ENCODE measurements at regions not wholly inside any gene's neighbourhood (a gene's known extent, or its start where the extent isn't known, plus 50 kb on each side); places are given as distances from the start of the nearest gene placed in this dataset.

DNA sequence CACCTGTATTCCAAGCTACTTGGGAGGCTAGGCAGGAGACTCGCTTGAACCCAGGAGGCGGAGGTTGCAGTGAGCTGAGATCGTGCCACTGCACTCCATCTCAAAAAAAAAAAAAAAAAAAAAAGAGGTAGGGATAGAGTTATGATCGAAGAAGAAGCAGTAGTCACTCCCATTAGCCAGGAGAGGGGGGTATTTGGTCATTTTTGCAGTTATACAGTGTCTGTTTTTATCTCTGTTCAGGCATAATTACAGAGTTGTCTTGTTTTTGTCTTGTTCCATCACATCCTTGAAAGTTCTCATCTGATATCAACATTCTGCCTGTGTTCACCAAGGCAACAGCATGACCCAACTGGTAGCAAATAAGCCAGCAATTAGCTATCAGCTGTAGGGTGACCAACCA, 98.5 kb upstream of the TMPO start:
- peak; percentile 35 for DNase-seq

DNA sequence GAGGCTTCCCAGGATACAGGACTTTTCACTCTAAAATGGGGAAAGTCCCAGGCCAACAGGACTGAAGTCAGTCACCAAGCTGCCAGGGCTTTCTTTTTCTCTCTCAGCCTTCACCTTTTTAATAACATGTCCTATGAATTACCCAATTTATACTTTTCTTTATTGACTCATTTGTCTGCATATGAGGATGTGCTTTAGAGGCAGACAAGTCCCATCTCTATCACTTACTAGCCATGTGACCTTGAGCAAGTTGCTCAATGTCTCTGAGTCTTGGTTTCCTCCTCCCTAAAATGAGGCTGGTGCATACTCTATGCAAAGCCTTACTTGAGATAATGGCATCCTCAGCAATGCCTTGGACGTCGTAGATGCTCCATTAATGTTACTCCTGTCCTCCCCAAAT, 98.1 kb upstream of the TMPO start:
- peak; percentile 72 for DNase-seq

DNA sequence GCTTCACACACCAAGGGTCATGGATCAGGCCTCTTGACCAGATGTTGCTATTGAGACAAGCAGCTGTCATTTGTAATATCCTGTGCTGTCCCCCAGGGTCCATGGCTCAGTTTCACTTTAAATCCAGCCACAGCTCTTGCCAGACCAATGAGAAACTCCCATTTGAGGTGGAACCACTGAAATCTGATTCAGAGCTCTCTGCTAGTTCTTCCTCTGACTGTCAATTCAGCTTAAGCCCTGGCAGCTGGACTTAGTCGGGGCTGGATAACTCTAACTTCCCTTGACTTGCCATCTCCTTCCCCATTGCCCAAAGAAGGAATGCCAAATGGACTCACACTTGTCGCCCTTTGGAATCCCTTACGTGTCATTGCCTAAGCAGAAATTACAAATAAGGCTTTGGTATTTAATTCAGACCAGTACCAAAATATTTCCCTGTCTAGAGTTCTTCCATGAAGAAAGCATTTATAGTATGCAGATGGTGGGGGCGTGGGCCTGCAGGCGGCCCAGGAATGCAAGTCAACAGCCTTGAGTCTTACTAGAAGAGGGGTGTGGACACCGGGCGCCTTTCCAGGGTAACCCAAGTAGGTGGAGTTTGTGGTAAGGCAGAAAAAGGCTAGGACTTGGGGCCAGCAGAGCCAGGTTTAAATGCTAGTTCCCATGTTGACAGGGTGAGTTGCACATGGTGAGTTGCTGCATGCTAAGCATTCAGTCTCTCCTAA, 96.9 kb upstream of the TMPO start:
- DNase-seq, result peak; percentile 59

DNA sequence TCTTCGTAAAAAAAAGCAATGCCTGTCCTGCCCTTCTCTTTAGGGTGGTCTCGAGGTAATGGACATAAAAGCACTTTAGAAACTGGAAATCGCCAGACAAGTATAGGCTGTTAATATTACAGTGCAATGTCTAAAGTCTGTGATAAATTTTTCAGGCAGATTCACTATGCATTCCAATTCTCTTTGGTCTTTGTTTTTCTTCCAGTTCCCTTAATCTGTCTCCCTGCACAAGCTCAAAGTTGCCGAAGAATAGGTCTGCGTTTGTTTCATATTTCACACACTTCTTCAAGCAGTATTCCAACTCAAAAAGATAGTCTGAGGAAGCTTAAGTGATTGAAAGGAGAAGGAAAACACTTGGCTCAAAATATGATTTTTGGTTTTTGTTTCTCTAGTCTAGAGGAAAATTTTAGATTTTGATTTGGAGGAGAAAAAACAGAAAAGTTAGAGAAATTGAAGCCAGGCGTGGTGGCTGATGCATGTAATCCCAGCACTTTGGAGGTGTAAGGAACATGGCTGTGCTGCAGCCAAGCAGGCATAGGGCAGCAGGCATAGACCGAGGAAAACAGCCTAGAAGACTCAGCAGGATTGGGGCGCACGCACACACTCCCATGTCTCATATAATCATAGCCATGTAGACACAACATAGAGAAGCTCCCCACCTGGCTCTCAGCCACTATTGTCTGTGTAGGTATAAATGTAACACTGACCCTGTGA, 96.2 kb upstream of the TMPO start:
- DNase-seq, result no peak

DNA sequence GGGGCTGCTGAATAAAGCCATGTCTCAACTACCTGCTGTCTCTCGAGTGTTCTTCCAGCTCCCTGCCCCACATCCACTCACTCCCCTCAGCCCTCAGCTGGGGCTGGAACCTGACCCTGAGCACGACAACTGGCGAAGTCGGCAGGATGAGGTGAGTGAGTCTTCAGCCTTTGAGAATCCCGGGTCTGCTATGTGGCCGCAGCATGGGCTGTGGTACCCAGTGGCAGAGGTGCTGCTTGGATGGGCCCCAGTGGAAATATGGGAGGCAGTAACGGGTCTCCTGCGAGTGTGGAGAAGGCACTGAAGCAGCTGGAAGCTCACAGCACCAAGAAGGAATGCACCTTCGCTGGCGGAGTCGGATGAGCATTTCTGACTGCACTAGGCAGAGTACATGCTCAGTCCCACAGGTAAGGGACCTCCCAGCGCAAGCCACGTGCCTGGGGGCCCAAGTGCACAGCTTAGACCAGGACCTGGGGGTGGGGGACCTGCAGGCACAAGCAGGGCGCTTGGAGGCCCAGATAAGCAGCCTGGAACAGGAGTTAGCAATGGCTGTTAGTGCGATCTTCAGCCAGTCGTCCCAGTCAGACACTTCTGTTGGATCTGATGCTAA, 95.5 kb upstream of the TMPO start:
- DNase-seq, result no peak

DNA sequence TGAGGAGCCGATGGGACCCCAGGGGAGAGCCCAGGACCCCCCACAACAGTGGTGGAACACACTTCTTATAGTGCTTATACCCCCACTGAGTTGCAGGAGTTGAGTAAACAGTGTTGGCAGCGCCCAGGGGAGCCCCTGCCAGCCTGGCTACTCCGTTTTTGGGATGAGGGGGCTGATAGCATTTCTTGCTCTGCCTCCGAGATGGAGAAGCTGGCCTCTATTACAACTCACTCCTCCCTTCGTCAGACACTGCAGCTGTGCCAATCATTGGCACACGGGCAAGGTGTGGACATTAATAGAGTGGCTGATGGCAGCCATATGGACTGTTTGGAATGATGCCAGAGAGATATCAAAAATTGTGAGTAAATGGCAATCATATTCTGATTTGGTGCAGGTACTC, 94.9 kb upstream of the TMPO start:
- no peak for DNase-seq

DNA sequence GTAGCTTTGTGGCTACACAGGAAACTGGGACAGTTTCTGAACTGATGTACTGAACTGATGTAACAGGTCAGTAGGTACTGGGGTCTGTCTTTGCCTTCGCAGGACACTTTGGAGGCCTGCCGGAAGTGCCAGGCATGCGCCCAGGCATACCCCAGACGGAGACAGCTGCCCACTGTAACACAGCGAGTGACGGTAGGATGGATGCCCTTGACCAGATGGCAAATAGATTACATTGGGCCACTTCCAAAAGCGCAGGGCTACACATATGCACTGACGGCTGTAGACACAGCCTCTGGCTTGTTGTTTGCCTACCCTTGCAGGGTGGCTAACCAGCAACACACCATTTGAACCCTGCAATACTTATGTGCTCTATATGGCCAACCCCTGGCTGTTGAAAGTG, 94.1 kb upstream of the TMPO start:
- no peak for DNase-seq

DNA sequence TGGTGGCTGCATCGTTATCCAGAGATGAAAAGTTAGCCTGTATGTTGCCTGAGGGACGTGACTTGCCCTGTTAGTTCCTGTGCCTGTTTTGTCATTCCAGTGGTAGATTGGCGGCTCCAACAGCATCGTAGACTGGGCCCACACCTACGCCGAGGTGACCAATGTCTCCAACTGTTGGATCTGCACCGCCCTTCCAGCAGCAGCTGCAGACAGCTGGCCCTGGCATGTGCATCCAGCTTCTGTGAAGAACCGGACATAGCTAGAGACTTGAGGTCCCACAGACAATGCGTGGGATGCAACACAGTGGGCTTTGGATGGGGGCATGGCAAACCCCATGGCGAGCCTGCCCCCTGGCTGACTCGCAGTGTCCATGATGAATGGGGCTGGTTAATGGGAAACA, 93.0 kb upstream of the TMPO start:
- DNase-seq, result no peak

DNA sequence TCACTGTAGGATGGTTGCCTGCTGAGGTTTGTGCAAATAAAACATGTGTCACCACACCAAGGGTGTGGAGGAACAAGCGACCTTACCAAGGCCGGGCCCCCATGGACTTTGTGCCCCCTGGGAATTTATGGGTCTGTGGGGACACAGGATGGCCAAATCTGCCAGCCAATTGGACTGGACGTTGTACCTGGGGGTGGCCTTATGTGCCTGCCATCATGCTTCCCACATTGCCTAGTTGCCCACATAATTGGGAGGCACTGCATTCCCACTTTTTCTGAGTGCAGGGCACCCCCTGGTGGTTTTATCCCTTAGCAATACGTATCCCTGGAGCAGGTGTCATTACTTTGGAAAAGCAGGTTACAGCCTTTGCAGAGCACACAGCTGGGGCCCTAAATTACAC, 92.6 kb upstream of the TMPO start:
- no peak for DNase-seq

DNA sequence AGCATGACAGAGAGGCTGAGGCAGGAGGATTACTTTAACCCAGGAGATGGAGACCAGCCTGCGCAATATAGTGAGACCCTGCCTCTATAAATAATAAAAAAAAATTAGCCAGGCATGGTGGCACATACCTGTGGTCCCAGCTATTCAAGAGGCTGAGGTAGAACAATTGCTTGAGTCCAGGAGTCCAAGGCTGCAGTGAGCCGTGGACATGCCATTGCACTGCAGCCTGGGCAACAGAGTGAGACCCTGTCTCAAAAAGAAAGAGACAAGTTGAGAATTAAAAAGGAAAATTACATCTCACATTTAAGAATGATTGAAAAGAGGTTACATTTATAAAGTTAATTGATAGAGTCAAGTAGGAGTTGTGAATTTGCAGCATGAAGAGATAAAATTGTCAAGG, 91.4 kb upstream of the TMPO start:
- DNase-seq, result no peak

DNA sequence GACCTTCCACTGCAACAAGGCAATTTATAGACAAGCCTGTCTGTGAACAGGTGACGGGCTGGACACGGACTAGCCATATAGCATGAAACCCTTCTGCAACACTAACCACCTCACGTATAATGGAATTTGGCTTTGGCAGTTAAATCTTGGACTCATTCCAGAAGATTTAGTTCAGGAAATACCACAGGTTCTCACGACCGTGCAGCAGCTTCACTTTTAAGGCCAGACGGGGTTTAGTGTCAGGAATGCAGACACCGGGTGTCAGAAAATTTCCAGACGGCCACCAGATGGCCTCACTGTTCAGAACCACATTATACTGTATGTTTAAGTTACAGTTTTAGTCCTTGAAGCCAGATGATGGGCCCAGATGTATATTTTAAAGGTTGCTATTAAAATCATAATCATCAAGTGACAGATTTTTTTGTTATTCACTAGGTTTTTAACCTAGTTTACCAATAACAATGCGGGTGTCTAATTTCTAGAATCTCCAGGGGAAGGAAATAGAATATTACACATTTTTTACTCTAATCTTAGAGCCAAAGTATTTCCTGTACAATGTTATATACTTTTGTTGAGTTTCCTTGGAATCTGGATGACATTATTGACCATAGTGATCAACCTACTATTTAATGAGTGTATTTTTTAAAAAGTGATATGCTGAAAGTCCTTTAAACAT, 90.5 kb upstream of the TMPO start:
- peak; percentile 69 for DNase-seq

DNA sequence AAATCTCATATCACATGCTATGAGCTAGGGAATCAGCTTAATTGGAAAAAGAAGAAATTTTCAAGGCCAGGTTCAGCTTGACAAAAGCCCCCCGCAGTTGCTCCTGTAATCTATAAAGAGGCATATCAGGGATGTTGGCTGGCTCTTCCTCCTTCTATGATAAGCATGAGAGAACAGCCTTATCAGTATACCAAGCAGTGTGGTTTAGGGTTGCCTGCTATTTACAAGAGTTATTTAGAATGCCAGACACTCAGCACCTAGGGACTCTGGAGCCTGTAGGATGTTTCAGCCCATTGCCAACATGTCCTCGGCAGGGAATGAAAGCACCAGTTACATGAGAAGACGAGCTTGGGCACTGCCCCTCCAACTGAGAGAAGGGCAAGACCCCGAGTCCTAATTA, 89.5 kb upstream of the TMPO start:
- no peak for DNase-seq

DNA sequence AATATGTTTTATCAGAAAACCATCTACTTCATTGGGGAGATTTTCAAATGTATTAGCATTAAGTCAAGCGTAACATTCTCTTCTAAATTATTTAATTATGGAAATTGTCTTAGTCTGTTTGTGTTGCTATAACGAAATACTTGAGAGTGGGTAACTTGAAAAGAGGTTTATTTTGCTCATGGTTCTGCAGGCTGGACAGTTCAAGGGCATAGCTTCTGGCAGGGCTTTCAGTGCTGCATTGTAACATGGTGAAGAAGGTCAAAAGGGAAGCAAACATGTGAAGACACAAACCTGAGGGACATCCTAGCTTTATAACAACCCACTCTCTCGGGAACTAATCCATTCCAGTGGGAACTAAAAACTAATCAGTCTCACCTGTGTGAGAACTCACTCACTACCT, 84.3 kb upstream of the TMPO start:
- DNase-seq, result no peak

DNA sequence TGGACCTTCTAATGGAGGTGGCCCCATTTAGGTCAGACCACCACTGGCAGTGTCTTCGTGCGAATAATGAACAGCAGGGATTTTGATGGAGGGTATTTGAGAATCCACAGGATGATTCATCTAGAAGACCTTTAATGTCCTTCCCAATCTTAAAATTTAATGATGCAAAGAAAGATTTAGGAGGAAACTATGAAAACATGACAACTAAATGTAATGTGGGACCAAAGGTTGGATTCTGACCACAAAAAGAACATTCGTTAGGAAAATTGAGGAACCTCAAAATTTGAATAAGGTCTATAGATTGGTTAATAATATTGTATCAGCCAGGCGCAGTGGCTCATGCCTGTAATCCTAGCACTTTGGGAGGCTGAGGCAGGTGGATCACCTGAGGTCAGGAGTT, 78.2 kb upstream of the TMPO start:
- peak; percentile 36 for DNase-seq

DNA sequence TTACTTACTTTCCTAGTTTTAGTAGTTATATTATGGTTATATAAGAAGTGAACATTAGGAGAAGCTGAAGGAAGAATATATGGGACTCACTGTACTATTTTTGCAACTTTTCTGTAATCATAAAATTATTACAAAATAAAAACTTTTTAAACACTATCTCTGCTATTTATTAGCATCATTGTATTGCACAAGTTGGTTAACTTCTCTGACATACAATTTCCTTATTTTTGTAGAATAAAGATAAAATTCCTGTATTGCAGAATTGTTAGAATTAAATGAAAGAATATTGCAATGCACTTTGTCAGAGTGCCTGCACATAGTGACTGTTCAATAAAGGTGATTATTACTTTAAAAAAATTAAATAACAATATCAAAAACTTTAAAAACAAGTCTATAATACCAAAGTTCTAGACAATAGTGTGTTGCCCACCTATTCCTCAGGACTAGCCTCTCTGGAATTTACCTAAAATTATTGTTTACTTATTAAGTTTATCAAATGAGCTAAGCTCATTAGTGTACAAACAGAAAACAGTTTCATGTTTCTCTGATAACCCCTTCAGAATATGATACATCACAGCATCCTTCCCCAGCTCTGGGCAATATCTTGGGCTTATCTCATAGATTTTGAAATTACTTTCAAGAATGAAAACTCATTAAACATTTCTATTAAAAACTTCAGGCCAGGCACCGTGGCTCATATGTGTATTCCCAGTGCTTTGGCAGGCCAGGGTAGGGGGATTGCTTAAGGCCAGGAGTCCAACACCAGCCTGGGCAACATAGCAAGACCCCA, 77.4 kb upstream of the TMPO start:
- DNase-seq, result peak; percentile 91

DNA sequence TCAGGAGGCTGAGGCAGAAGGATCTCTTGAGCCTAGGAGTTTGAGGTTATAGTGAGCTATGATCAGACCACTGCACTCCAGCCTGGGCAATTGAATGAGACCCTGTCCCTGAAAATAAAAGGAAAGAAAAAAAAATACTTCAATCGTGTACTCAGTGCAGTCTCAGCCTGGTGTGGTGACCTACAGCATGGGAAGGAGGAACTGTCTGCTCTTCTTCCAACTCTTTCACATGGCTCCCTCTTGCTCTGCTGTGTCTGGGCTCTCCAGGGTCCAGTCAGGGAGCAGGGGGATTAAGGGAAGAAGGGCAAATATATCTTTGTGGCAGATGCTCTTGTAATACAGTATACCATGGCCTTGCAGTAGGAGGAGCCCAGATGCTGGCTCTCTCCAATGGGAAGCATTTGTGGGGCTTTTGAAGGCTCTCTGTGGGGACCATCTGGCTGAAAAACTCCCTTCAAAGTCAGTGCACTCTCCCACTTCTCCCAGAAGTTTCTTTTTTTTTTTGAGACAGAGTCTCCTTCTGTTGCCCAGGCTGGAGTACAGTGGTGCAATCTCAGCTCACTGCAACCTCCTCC, 76.6 kb upstream of the TMPO start:
- peak; percentile 58 for DNase-seq

DNA sequence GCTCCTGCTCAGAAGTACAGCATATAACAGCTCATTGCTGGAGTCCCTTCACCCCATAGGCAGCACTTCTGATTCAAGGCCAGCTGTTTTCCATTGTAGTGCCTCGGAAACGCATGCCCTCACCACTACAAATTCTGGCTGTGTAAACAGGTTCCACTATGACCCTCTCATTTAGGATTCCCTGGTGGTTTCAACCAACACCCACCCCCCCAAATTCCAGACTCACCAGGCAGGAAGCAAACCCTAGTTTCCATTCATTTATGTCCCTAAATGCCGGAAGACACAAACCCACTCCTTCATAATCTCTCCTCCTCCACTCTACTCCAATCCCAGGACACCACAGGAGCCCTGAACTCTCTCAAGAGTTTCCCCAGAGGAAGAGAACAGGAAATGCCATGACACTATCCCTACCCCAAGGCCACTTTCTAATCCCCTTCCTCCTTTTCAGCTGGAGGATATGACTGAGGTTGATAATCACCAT, 75.9 kb upstream of the TMPO start:
- DNase-seq, result peak; percentile 92

DNA sequence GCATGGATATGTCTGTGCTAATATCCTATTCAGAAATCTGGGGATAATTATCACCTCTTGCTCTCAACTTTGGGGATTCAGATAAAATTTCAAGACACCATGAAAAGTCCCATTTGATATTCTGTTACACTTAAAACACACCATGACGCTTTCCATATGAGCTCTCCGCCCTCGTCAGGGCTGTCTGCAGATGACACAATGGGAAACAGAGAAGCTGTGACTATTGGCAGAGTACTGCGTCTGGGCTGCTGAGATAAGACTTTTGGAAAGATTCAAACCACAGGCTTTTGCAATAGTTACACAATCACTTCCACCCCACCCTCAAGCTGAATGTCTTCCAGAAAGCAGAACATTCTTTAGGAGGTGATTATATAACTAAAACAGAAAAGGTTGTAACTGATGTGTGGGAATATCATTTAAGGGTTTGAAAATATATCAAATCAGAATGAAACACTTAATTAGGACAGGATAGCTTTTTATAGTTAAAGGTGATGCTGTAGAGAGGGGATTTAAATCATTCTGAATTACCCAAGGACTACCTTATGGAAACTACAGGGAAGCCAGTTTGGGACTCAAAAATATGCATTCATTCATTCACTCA, 75.3 kb upstream of the TMPO start:
- peak; percentile 99 for DNase-seq

DNA sequence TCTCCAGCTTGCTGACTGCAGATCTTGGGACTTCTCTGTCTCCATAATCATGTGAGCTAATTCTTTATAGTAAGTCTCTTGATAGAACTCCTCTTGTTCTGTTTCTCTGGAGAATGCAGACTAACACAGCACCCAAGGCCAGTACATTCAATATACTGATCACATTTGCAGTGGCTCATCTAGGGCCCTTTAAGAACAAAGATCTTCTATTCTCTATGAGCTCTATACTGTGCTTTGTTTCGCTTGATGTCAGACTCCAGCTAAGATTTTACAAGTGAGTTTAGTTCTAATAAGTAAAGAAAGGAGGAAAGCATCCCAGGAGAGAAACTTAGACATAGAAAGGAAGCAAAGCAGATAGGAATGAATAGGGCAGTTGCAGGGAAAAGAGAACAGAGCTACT, 69.3 kb upstream of the TMPO start:
- DNase-seq, result no peak

DNA sequence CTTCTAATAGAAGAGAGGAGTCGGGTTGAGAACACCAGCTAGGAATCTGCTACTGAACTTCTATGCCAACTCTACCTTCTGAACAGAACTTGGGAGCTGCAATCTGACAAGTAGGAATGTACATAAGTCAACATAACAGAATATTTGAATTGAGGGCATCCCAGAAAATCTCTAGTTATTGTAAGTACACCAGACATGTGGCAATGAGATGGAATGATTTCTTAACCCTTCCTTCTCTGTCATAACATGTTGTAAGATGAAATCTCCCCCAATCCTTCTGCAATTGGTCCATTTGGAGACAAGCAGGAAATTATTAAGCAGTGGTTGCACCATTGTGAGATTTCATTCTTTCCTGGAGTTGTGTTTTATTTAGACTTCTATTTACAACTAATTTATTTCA, 68.7 kb upstream of the TMPO start:
- peak; percentile 96 for DNase-seq

DNA sequence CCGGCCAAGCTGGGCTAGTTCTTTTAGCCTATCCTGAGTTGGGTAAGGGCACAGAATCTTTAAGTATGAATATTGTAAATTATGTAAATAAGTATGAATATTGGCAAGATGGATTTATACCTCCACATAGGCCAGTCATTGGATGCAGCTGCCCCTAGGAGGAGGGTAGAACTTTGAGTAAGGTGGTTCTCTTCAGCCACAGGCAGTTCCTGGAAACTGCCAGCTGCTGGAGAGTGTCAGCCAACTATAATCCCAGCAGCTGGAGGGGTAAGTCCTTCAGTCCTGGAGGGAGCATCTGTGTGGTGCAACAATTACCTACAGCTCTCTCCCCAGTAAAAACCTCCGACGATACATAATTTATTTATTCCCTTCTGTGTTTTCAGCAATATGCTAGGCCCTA, 65.8 kb upstream of the TMPO start:
- no peak for DNase-seq

DNA sequence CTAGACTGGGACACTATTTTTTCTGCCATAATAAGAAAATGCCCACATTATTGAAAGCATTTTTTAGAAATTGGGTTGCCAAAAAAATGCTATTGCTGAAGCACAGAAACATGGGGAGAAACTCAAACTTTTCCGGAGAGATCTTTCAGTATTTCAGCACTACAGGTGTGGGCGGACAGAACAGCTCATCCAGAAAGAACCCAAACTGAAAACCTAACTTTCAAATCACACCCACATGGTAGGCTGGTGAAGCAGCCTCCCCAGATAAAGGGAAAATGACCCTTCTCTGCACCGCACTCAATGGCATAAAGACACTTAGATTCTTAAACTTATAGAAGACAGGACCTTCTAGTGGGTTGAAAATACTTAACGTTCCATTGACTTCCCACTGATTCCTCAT, 62.3 kb upstream of the TMPO start:
- peak; percentile 67 for DNase-seq

Data from inflammatory macrophage treated with lipopolysaccharide for 4 hours (primary cell).